ENCODE measurements at regions not wholly inside any gene's neighbourhood (a gene's known extent, or its start where the extent isn't known, plus 50 kb on each side); places are given as distances from the start of the nearest gene placed in this dataset.

DNA sequence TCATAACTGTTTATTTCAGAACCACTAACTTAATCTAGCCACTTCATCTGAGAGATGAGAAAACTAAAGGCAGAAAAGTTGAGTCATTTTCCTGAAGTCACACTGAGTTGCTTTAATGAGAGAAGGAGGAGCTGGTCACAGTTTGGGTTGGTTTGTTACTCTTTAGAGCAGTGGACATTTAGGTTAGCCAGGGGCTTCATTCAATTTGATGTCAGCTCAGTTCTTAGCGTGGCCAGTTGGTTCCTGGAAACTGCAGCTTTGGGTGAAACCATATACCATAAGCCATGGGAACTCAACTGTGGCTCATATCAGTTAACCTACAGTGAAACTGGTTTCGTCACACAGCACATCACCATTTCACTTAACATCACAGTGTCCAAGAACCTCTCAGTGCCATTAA is 59.2 kb upstream of the ADORA2B start:
- TF ChIP-seq, protein P1, sequence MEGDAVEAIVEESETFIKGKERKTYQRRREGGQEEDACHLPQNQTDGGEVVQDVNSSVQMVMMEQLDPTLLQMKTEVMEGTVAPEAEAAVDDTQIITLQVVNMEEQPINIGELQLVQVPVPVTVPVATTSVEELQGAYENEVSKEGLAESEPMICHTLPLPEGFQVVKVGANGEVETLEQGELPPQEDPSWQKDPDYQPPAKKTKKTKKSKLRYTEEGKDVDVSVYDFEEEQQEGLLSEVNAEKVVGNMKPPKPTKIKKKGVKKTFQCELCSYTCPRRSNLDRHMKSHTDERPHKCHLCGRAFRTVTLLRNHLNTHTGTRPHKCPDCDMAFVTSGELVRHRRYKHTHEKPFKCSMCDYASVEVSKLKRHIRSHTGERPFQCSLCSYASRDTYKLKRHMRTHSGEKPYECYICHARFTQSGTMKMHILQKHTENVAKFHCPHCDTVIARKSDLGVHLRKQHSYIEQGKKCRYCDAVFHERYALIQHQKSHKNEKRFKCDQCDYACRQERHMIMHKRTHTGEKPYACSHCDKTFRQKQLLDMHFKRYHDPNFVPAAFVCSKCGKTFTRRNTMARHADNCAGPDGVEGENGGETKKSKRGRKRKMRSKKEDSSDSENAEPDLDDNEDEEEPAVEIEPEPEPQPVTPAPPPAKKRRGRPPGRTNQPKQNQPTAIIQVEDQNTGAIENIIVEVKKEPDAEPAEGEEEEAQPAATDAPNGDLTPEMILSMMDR (IDR thresholded peaks at IDR 0.05 in 8 of 11, conservative IDR thresholded peaks at IDR 0.05 in 3 of 11), result no peak
- no peak for TF ChIP-seq POLR2AphosphoS5 (IDR thresholded peaks at IDR 0.05)
- TF ChIP-seq POLR2A (IDR thresholded peaks at IDR 0.05), result no peak
- Histone ChIP-seq H3K36me3 (no peaks in the 10 kb centered on the region), H3K4me3 (no peak overlapping the region), H3K27ac (no peak overlapping the region), H3K27me3 (replicated peaks in 1 of 7) (peaks cover 0 to 9% (median 0%) of the 10 kb centered on the region in 7 donors), H3K4me1 (peaks cover 0 to 9% (median 0%) of the 10 kb centered on the region in 6 donors), H3K9me3 (no peaks in the 10 kb centered on the region)
- DNase-seq, result no peak
- 67 to 92% (median 81%) methylated on average over 2 of the region's 2 CpGs for WGBS, 5 donors
- intact Hi-C loops (cut with DNase I; ENCODE audit: low total_unique reads), result no loop called here

DNA sequence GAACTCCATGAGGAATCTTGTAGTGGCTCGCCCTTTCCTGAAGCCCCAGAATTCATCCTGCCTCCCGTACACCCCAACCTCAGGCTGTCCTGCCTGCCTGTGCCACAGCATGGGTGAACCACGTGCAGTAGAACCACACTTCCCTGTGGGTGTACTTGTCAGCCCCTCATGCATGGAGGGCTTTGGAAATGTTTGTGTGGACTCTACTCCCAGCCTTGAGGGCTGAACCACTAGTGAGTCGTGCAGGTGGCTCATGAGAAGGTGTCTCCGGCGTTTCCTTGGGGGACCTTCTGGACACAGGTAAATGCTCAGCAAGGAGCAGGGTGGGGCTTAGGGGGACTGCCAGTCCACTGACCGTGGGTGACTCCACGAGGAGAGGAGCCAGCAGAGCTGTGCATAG is 58.7 kb upstream of the ADORA2B start:
- Histone ChIP-seq H3K4me1 (peaks cover 0 to 9% (median 0%) of the 10 kb centered on the region in 6 donors), H3K36me3 (no peaks in the 10 kb centered on the region), H3K9me3 (no peaks in the 10 kb centered on the region), H3K27me3 (replicated peaks in 1 of 7) (peaks cover 0 to 9% (median 0%) of the 10 kb centered on the region in 7 donors), H3K27ac (no peak overlapping the region), H3K4me3 (no peak overlapping the region)
- intact Hi-C loops (cut with DNase I; ENCODE audit: low total_unique reads), result no loop called here
- WGBS, 5 donors, result 79 to 91% (median 87%) methylated on average over 6 to 8 of the region's 8 CpGs; no CpG with 5 or more reads in 1 of the 5 donors
- no peak for DNase-seq
- TF ChIP-seq, protein P1 (IDR thresholded peaks at IDR 0.05 in 8 of 11, conservative IDR thresholded peaks at IDR 0.05 in 3 of 11), result no peak
- TF ChIP-seq POLR2A (IDR thresholded peaks at IDR 0.05) (no peak), POLR2AphosphoS5 (IDR thresholded peaks at IDR 0.05) (no peak)

DNA sequence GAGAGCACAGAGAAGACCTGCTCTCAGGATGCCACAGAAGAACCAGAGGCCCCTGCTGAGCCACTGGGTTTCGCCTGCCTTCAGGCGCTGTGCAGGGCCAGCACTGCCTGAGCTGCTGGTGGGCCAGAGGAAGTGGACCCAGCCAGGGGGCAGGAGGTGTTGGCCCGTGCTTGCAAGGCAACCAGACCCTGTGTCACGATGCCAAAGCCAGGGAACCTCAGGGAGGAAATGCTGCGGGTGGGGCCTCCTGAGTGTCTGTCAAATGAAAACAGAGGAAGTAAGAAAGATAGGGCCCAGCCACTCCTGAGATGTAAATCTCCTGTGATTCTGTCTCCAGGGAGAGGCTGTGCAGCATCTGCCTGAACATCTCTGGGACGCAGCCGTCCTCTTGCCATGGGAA is 58.1 kb upstream of the ADORA2B start:
- DNase-seq, result no peak
- intact Hi-C loops (cut with DNase I; ENCODE audit: low total_unique reads), result no loop called here
- Histone ChIP-seq H3K36me3 (no peaks in the 10 kb centered on the region), H3K27ac (no peak overlapping the region), H3K9me3 (no peaks in the 10 kb centered on the region), H3K4me1 (peaks cover 0 to 9% (median 0%) of the 10 kb centered on the region in 6 donors), H3K4me3 (no peak overlapping the region), H3K27me3 (replicated peaks in 1 of 7) (peaks cover 0 to 9% (median 0%) of the 10 kb centered on the region in 7 donors)
- whole genome bisulfite sequencing, 5 donors, result 26 to 31% (median 30%) methylated on average over 7 of the region's 7 CpGs; no CpG with 5 or more reads in 2 of the 5 donors
- peak in 1 of 3 donors; percentile 41 for TF ChIP-seq POLR2AphosphoS5 (IDR thresholded peaks at IDR 0.05)
- TF ChIP-seq, protein P1 (IDR thresholded peaks at IDR 0.05 in 8 of 11, conservative IDR thresholded peaks at IDR 0.05 in 3 of 11), result no peak
- TF ChIP-seq POLR2A (IDR thresholded peaks at IDR 0.05), result no peak

DNA sequence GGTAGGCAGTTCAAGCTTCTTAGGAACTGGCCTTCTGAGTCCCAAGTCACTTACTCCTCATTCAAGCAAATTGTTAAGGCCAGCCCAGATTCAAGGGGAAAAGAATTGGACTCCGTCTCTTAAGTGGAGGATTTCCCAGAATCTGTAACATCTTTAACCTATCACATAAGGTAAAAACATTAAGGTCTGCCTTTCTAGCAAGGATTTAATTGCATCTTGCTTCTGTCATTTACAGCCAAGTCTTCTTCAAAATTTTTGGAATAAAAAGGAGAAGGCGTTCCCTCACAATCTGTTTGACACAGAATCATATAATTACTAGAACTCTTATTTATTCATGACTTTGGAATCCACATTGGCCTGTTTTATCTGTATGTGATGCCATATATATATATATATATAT is 56.5 kb upstream of the ADORA2B start:
- 82 to 98% (median 97%) methylated on average over 2 of the region's 2 CpGs; no CpG with 5 or more reads in 1 of the 5 donors for WGBS, 5 donors
- peaks cover 0 to 9% (median 0%) of the 10 kb centered on the region in 7 donors for H3K27me3 ChIP-seq (replicated peaks in 1 of 7)
- TF ChIP-seq POLR2AphosphoS5 (IDR thresholded peaks at IDR 0.05) (no peak), POLR2A (IDR thresholded peaks at IDR 0.05) (no peak)
- TF ChIP-seq, protein P1 (IDR thresholded peaks at IDR 0.05 in 8 of 11, conservative IDR thresholded peaks at IDR 0.05 in 3 of 11), result no peak
- no peak overlapping the region for H3K27ac ChIP-seq
- H3K9me3 ChIP-seq, result no peaks in the 10 kb centered on the region
- H3K4me1 ChIP-seq, result peaks cover 0 to 13% (median under 1%) of the 10 kb centered on the region in 6 donors
- DNase-seq, result no peak
- intact Hi-C loops (cut with DNase I; ENCODE audit: low total_unique reads), result no loop called here
- no peaks in the 10 kb centered on the region for H3K36me3 ChIP-seq
- no peak overlapping the region for H3K4me3 ChIP-seq
